ENCODE measurements at regions not wholly inside any gene's neighbourhood (a gene's known extent, or its start where the extent isn't known, plus 50 kb on each side); places are given as distances from the start of the nearest gene placed in this dataset.

DNA sequence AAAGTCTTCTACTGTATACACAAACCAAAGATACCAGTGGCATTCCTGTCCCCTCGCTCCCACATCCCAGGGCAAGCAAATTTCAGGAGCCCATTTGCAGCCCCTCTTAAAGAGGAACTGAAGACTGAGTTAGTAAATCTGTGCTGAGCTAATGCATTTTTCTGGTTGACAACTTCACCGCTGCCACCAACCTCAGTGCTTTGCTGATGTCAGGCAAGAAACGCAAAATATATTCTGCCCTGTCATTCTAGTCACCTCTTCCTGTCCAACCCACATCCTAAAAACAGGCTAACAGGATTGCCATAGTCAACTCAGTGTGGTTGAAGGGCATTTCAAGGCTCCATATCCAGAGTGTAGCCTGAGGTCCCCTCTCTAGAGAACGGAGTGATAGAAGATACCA lies 59.4 kb upstream of the FICD start:
- DNase-seq (ENCODE audit: low spot score in 2 of 2), result no peak
- H3K36me3 ChIP-seq, result no peaks in the 10 kb centered on the region
- TF ChIP-seq, protein P1, sequence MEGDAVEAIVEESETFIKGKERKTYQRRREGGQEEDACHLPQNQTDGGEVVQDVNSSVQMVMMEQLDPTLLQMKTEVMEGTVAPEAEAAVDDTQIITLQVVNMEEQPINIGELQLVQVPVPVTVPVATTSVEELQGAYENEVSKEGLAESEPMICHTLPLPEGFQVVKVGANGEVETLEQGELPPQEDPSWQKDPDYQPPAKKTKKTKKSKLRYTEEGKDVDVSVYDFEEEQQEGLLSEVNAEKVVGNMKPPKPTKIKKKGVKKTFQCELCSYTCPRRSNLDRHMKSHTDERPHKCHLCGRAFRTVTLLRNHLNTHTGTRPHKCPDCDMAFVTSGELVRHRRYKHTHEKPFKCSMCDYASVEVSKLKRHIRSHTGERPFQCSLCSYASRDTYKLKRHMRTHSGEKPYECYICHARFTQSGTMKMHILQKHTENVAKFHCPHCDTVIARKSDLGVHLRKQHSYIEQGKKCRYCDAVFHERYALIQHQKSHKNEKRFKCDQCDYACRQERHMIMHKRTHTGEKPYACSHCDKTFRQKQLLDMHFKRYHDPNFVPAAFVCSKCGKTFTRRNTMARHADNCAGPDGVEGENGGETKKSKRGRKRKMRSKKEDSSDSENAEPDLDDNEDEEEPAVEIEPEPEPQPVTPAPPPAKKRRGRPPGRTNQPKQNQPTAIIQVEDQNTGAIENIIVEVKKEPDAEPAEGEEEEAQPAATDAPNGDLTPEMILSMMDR (IDR thresholded peaks at IDR 0.05), result no peak
- H3K4me3 ChIP-seq, result no peak overlapping the region
- H3K27ac ChIP-seq, result no peak overlapping the region
- H3K4me1 ChIP-seq, result no peaks in the 10 kb centered on the region
- no peaks in the 10 kb centered on the region for H3K9me3 ChIP-seq
- intact Hi-C loops (cut with DNase I), result loop anchor here (2.0 to 5.0 kb wide), 3 partner anchors 153 to 358 kb away; no protein-coding TSS in a partner anchor
- H3K27me3 ChIP-seq, result no peaks in the 10 kb centered on the region

DNA sequence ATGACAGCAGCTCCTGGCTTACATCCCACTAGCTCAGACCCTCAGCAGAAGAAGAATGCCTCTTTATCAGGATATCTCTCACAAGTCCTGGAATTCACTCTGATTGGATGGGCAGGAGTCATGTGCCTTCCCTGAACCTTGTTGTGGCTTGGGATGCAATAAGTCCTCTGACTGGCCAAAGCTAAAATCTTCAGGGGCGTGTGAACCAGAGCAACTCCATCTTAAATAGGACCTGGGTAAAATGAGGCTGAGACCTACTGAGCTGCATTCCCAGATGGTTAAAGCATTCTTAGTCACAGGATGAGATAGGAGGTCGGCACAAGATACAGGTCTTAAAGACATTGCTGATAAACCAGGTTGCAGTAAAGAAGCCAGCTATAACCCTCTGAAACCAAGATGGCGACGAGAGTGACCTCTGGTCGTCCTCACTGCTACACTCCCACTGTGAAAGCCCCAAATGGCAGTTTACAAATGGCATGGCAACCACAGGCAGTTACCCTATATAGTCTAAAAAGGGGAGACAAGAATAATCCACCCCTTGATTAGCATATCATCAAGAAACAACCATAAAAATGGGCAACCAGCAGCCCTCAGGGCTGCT lies 60.4 kb upstream of the FICD start:
- no peaks in the 10 kb centered on the region for H3K36me3 ChIP-seq
- H3K4me1 ChIP-seq, result no peaks in the 10 kb centered on the region
- H3K9me3 ChIP-seq, result no peaks in the 10 kb centered on the region
- TF ChIP-seq, protein P1 (IDR thresholded peaks at IDR 0.05), result no peak
- DNase-seq (ENCODE audit: low spot score in 2 of 2), result no peak
- no peak overlapping the region for H3K27ac ChIP-seq
- intact Hi-C loops (cut with DNase I), result loop anchor here (5.0 kb wide), 2 partner anchors 152 to 357 kb away; no protein-coding TSS in a partner anchor
- H3K4me3 ChIP-seq, result no peak overlapping the region
- H3K27me3 ChIP-seq, result no peaks in the 10 kb centered on the region

DNA sequence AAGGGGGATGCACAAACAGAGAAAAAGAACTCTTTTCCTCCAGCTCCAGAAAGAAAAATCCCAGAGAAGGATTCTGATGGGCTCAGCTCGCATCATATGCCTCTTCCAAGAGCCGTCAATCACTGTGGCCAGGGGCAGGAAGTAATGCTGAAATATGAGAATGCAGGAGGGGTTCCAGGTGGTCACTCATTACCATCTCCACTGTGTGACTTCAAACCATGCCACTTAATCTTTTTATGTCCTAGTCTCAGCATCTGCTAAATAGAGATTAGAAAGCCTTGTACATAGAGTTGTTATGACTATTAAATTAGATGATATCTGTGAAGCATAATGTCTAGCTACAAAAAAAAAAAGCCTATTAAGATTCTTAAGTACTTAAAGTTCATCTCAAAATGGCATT lies 65.6 kb upstream of the FICD start:
- DNase-seq (ENCODE audit: low spot score in 2 of 2), result no peak
- TF ChIP-seq, protein P1 (IDR thresholded peaks at IDR 0.05), result no peak
- Histone ChIP-seq H3K27ac (no peak overlapping the region), H3K27me3 (no peaks in the 10 kb centered on the region), H3K4me1 (no peaks in the 10 kb centered on the region), H3K36me3 (no peaks in the 10 kb centered on the region), H3K4me3 (no peak overlapping the region), H3K9me3 (no peaks in the 10 kb centered on the region)
- intact Hi-C loops (cut with DNase I), result no loop called here

DNA sequence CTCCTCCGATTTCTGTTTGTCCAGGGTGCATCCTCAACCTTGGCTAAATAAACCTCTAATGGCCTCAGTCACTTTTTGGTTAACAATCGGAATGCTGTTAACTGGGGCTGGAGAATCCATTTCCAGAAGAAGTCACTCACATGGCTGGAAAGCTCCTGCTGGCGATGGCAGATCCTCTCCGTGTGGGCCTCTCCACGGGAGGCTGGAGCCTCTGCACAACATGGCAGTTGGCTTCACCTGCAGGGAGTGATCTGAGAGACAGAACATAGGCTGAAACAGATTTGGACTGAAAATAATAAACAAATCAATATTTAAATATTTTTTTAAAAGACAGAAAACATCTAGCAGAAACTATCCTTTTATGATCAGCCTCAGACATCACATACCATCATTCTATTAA lies 66.8 kb upstream of the FICD start:
- intact Hi-C loops (cut with DNase I), result no loop called here
- Histone ChIP-seq H3K27me3 (no peaks in the 10 kb centered on the region), H3K4me1 (no peaks in the 10 kb centered on the region), H3K36me3 (no peaks in the 10 kb centered on the region), H3K27ac (no peak overlapping the region), H3K4me3 (no peak overlapping the region), H3K9me3 (no peaks in the 10 kb centered on the region)
- no peak for DNase-seq (ENCODE audit: low spot score in 2 of 2)
- TF ChIP-seq, protein P1 (IDR thresholded peaks at IDR 0.05), result no peak

DNA sequence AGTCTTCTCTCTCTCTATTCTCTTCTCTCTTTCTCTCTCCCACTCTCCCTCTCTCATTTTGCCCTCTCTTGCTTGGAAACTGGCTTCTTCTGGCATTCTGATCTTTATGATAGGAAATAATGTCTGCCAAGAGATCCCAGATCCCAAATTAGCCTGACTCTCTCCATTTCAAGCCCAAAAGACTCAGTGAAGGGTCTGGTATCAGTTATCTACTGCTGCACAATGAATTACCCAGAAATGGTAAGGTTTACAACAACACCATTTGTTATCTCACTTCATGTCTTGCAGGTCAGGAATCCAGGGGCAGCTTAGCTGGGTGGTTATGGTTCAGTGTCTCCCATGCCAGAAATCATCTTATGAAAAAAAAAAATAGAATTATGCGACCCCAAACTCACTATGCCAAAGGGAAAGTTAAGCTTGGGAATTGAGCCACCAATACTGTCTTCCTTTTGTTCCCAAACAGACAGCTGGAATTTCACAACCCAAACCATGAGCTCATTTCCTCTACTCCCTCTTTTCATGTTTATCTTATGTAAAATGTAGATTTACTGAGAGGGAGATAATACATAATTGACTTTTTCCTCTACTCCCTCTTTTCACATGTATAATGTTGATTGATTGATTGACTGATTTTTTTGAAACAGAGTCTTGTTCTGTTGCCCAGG lies 67.8 kb upstream of the FICD start:
- intact Hi-C loops (cut with DNase I), result no loop called here
- Histone ChIP-seq H3K27me3 (no peaks in the 10 kb centered on the region), H3K4me3 (no peak overlapping the region), H3K36me3 (no peaks in the 10 kb centered on the region), H3K4me1 (no peaks in the 10 kb centered on the region), H3K9me3 (no peaks in the 10 kb centered on the region), H3K27ac (no peak overlapping the region)
- TF ChIP-seq, protein P1 (IDR thresholded peaks at IDR 0.05), result no peak
- no peak for DNase-seq (ENCODE audit: low spot score in 2 of 2)
